ENCODE measurements at regions not wholly inside any gene's neighbourhood (a gene's known extent, or its start where the extent isn't known, plus 50 kb on each side); places are given as distances from the start of the nearest gene placed in this dataset.

DNA sequence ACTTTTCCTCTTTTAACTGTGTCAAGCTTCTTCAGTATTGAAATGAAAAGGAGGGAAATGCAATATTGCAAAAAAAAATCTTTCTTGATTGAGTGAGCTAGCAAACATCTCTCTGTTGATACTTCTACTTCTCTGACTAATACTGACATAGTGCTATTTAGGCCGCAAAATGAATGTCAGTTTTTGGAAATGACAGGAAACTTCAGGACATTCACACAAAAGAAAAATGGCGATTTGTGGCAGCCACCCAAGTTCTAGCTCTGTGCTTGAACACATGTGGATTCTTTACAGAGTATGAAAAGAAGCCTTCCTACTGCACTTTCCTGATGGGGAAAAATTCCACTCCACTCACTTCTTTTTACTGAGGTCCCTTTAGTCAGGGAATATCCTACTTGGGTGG, 486.8 kb upstream of the ALCAM start:
- TF ChIP-seq, protein P1, sequence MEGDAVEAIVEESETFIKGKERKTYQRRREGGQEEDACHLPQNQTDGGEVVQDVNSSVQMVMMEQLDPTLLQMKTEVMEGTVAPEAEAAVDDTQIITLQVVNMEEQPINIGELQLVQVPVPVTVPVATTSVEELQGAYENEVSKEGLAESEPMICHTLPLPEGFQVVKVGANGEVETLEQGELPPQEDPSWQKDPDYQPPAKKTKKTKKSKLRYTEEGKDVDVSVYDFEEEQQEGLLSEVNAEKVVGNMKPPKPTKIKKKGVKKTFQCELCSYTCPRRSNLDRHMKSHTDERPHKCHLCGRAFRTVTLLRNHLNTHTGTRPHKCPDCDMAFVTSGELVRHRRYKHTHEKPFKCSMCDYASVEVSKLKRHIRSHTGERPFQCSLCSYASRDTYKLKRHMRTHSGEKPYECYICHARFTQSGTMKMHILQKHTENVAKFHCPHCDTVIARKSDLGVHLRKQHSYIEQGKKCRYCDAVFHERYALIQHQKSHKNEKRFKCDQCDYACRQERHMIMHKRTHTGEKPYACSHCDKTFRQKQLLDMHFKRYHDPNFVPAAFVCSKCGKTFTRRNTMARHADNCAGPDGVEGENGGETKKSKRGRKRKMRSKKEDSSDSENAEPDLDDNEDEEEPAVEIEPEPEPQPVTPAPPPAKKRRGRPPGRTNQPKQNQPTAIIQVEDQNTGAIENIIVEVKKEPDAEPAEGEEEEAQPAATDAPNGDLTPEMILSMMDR (conservative IDR thresholded peaks at IDR 0.05) = no peak
- Histone ChIP-seq H2AK5ac (ENCODE audit: insufficient read length, low read length) (no peak overlapping the region), H3K4me2 (ENCODE audit: insufficient read depth, insufficient read length, low read length) (no peak overlapping the region)

More for the DNA sequence above, 486.8 kb upstream of the ALCAM start:
- Histone ChIP-seq H2BK12ac (ENCODE audit: insufficient read length, low read depth, low read length) (no peak overlapping the region), H3K14ac (ENCODE audit: insufficient read depth, low read length) (no peak overlapping the region), H3K18ac (ENCODE audit: insufficient read length, low read depth, low read length) (no peak overlapping the region), H2BK15ac (ENCODE audit: low read depth, low read length) (no peak overlapping the region), H3K27ac (ENCODE audit: insufficient read length, low read depth, low read length) (no peak overlapping the region), H2BK5ac (ENCODE audit: insufficient read length, low read length) (no peak overlapping the region), H4K20me1 (ENCODE audit: control insufficient read depth, insufficient read depth, insufficient read length) (no peaks in the 10 kb centered on the region), H3K4ac (ENCODE audit: low read depth, low read length) (no peak overlapping the region), H3K79me2 (ENCODE audit: insufficient read depth, low read length) (no peaks in the 10 kb centered on the region), H3K9me3 (ENCODE audit: control insufficient read depth, low read depth, low read length) (no peaks in the 10 kb centered on the region), H2BK120ac (ENCODE audit: low read depth, low read length, poor library complexity, severe bottlenecking) (no peak overlapping the region), H3K23me2 (ENCODE audit: insufficient read length, low read depth, low read length, poor library complexity, severe bottlenecking) (no peaks in the 10 kb centered on the region), H3K9ac (ENCODE audit: extremely low read depth, insufficient read length, low read length) (no peak overlapping the region), H2BK20ac (ENCODE audit: low read depth, low read length, poor library complexity, severe bottlenecking) (no peak overlapping the region), H3T11ph (ENCODE audit: low read length) (no peak overlapping the region), H4K8ac (replicated peaks; ENCODE audit: insufficient read length, low read depth, low read length) (no peak overlapping the region), H3K4me1 (ENCODE audit: insufficient read depth, low read length) (no peaks in the 10 kb centered on the region), H3K27me3 (ENCODE audit: insufficient read depth, low read length) (no peaks in the 10 kb centered on the region), H3K79me1 (ENCODE audit: insufficient read depth, low read depth, low read length, poor library complexity, severe bottlenecking) (no peaks in the 10 kb centered on the region), H4K91ac (ENCODE audit: insufficient read length, low read depth, low read length) (no peak overlapping the region), H3K56ac (ENCODE audit: insufficient read length, low read depth, low read length) (no peak overlapping the region), H2AFZ (ENCODE audit: low read length) (peak overlapping the region; percentile 32), H4K5ac (ENCODE audit: insufficient read length, low read depth, low read length) (no peak overlapping the region), H3K23ac (ENCODE audit: insufficient read length, low read depth, low read length) (no peak overlapping the region)
- Mint-ChIP-seq H3K27ac (no peak overlapping the region), H3K4me1 (peaks cover 0 to 13% of the 10 kb centered on the region in 2 experiments; a peak in 2 of 4 replicates), H3K4me3 (no peak overlapping the region), H3K9me3 (peaks cover 0 to 7% of the 10 kb centered on the region in 2 experiments; a peak in 1 of 5 replicates), H3K27me3 (ENCODE audit: low read depth) (no peaks in the 10 kb centered on the region), H3K36me3 (ENCODE audit: insufficient read depth in 1 of 3, low read depth in 3 of 3) (peaks cover 0 to 19% (median 6%) of the 10 kb centered on the region in 3 experiments; a peak in 4 of 7 replicates)
- no CpG with 5 or more reads among the region's 2 CpGs for WGBS (ENCODE audit: extremely low coverage, insufficient read length, low lambda C conversion rate)
- DNase-seq = no peak
